NCI-H2081 (cell line): ENCODE measurements at regions not wholly inside any gene's neighbourhood (a gene's known extent, or its start where the extent isn't known, plus 50 kb on each side); places are given as distances from the start of the nearest gene placed in this dataset.

Experiments
- DNase-seq, 2 experiments: peaks; one replicate each; lab custom pipeline; 2025; lab: John Stamatoyannopoulos, UW

DNA sequence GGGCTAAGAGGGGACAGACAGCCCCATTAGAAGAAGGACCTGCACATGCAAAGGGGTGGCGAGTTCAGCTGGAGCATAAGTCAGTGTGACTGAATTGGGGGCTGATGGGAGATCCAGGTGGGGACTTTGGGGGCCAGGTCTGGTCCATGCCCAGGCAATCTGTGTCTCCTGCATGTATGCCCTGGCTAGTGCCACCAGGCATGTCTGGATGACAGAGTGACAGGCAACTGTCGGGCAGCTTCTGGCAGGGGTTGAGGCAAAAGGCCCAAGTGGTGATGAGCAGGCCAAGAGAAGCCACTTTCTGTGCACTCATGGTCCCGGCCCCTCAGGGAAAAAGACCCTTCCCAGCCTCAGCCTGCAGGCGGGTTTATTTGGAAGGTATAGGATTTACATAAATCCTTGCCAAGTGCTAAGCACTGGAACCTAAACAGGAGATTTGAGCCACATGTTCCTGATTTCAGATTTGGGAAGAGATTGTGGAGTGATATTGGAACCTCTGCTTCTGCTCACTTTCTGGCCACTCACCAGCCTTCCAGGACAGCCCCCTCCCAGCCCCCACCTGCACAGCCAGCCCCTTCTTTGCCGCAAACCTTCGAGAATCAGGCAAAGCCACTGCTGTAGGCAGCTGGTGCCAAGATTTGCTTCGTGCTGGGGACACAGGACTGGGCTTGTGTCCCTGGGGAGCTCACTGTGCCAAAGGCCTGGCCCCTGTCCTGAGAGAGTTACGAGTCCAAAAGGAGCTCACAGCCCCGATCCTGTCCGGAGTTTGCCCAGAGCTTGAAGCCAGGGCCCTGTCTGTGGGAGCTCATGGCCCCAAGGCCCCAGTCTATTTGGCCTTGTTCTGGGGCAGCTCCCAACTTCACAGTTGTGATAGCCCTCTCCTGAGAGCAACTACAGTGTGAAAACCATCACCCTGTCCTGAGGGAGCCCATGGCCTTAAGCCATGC is 232.5 kb upstream of the RTL1 start:
- no peak for DNase-seq

GRCh38 chr14:101137234-101137633 is 233.7 kb upstream of the RTL1 start:
- no peak for DNase-seq

DNA sequence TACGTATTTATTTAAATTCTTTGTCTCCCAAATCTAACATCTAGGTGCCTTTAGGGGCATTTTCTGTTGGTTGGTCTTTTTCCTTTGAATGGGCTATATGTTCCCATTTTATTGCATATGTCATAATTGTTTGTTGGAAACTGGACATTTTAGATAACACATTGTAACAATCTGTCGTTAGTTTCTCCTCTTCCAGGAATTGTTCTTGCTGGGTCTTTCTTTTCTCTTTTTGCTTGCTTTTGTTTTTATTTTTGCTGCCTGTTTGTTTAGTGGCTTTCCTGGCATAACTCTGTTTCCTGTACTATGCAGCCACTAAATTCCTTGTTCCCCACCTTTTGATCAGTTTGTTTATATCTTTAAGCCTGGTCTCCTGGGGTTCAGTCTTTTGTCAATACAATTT is 244.3 kb upstream of the RTL1 start:
- DNase-seq: no peak

GRCh38 chr14:101150039-101150610 is 246.6 kb upstream of the RTL1 start:
- no peak for DNase-seq

DNA sequence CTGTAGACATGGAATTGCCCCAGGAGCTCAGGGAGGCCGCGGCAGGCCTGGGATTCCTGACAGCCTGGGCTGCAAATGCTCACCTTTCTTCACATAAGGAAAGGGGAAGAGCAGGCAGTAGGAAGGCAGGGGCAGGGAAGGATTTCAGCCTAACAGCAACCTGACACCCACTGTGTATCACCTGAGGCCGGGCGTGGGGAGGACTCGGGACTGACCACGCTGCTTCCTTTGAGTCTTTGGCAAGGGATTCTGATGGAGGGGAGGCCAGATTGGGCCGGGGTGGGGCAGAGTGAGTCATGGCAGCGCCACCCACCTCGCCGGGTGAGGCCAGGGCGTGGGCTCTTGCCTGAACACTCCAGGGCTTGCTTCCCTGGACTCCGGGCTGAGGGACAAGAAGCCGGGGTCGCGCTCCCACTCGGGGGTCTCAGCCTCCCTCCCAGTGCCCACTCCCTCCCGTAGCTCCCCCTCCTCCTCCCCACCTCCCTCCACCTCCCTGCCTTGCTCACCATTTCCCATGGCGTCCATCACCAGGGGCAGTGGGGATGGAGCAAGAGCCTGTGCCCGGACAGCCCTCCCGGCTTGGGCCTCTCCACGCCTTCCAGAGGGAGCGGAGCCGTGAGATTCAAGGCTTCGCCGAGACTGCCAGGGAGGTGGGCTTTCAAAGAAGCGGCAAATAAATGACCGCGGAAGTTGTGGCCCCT is 247.9 kb upstream of the RTL1 start:
- no peak for DNase-seq

GRCh38 chr14:101151927-101152305 is 248.4 kb upstream of the RTL1 start:
- DNase-seq: no peak

DNA sequence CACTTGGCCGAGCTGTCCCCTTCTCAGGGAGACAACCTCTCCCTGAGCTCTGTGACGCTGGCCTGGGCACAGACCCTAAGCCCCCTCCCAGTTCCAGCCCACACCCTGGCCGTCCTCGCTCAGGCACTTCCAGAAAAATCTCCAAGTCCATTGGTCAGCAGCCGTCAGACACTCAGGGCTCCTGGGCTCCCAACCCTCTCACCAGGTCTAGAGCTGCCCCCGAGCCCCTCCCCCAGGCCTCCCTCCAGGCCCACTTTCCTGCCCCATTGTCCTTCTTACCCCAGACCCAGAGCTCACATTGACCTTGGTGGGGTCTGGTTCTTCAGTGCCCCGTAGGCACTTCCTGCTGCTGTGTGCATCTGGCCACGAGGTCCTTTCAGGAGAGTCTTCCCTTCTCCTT is 249.3 kb upstream of the RTL1 start:
- DNase-seq: no peak

DNA sequence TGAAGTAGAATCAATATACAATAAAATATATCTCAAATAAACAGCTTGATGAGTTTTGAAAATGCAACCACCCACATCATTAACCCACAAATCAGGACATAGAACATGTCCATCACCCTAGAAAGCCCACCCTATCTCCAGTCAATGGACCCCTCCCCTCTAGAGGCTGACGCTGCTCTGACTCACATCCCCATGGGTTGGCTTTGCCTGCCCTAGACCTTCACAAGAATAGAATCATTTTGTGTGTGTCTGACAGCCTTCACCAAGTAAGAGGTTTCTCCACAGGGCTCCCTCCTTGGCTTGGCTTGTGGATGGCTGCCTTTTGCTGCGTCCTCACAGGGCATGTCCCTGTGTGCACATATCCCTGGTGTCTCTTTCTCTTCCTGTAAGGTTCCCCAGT is 250.2 kb upstream of the RTL1 start:
- DNase-seq: no peak

DNA sequence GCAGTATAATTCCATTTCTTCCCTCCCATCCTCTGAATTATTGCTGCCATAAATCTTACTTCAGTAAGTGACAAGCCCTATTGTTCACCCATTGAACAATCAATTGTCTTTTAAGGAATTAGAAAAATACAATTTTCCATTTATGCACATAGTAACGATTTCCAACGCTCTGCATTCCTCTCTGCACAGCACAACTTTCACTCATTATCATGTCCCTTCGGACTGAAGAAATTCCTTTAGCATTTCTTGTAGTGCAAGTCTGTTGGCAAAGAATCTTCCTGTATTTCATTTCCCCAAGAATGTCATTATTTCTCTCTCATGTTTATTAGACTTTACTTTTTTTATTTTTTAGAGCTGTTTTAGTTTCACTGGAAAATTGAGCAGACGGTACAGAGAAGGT is 252.1 kb upstream of the RTL1 start:
- no peak for DNase-seq

- no peak for DNase-seq
Measured at GRCh38 chr14:101167428-101167827, 263.9 kb upstream of the RTL1 start.

- no peak for DNase-seq
Measured at GRCh38 chr14:101169267-101169666, 265.7 kb upstream of the RTL1 start.

GRCh38 chr14:101171650-101172049 is 268.1 kb upstream of the RTL1 start:
- no peak for DNase-seq

DNA sequence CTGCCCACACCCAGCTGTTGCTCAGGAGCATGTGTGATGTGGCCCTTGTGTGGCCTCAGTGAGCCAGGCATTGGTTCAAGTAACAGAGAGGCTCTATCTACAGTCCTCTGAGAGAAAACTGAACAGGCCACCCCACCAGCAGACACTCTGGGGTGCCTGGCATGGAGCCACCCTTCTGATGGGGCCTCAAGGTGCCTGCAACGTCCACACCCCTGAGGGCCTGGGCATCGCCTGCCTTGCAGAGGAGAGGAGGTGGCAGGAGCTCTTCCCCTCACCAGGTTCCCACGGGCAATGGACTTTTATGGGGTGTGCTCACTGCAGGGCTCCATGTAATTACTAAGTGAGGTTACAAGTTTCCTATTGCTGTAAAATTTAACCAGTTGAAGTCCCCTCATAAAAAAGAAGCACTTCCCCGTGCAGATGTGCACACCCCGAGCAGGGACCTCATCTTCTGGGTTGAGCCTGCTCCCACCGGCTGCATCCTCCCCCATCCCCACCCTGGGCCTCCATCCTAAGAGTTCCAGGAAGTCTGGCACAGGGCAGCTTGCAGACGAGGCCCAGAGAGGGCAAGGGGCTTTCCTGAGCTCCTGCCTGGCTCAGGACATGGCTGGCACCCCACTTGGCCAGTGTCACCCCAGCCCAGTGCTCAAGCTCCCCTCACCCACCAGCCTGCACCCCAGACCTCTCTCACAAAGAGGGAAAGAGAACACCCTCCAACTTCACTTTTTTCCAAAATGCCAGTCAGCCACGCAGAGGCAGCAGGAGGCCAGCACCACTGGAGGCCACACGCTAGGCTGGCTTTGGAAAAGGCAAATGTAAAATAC is 270.4 kb upstream of the RTL1 start:
- DNase-seq: peak; percentile 34 to 78

DNA sequence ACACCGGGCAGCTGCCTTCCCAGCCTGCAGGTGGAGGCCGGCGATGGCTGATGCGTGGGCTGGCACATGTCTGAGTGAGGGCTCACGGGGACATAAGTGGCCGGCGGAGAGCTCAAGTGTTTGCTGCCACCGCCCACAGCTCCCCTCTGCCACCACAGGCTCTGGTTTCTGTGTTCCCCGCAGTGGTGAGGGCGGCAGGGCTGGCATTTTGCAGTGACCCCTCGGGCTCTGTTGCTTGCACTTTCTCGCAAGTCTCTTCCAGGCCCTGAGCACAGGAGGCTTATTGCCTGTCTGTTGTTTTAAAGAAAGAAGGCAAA is 271.0 kb upstream of the RTL1 start:
- peak; percentile 75 to 90 for DNase-seq

DNA sequence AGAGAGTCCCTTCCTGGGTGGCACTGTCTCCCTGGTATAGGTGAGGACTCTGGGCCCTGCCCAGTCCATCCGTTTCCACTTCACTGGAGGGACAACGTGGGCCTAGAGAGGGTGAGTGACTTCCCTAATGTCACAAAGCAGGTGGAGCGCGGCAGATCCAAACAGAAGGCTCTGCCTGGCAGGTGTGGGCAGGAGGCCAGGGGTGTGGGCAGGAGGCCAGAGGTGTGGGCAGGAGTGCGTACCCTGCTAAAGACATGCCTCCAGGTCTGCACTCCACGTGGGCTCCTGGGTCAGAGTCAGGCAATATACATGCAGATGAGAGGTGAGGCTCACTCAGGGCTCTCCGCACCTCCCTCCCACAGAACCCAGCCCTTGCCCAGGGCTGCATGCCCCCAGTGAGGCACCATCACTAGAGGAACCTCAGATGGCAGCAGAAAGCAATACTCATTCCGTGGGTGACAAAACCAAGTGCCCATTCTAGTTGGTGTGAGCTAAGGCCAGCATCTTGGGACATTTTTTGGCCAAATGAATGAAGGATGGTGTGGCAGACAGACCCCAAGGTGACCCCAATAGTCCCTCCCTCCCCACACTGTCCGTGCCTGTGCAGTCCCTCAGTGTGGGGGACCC is 271.6 kb upstream of the RTL1 start:
- DNase-seq: peak; percentile 60 to 86

DNA sequence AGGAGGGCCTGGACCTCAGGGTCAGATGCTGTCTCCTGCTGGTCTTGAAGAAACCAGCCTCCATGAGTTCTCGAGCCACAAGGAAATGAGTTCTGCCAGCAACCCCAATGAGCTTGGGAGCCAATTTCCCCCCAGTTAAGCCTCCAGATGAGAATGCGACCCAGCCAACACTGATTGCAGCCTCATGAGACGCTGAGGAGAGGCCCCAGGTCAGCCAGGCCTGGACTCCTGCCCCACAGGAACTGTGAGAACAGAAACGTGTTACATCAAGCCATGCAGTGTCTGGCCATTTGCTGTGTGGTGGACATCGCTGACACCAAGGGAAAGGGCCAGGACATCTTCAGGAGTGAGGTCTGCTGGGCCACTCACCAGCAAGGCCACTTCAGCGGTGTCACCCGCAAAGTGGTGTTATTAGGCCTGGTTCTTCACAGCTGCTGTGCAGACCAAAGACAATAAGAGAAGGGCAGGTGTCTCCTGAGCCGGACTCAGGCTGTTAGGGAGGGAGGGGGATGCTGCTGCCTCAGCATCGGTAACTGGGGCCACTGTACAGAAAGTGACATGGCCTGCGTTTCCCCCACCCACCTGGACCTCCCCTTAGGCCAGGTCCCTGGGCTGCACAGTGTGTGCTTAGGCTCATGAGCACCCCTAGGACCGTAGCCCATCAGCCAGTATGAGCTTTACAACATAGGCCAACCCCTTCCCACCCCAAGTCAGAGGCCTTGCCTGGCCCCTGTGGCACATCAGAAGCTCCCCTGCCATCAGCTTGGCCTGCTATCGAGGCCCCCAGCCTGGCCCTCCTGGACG is 272.4 kb upstream of the RTL1 start:
- no peak for DNase-seq

- DNase-seq: no peak
Measured at GRCh38 chr14:101176535-101177205, 273.1 kb upstream of the RTL1 start.

GRCh38 chr14:101177301-101177971 is 273.9 kb upstream of the RTL1 start:
- DNase-seq: no peak

DNA sequence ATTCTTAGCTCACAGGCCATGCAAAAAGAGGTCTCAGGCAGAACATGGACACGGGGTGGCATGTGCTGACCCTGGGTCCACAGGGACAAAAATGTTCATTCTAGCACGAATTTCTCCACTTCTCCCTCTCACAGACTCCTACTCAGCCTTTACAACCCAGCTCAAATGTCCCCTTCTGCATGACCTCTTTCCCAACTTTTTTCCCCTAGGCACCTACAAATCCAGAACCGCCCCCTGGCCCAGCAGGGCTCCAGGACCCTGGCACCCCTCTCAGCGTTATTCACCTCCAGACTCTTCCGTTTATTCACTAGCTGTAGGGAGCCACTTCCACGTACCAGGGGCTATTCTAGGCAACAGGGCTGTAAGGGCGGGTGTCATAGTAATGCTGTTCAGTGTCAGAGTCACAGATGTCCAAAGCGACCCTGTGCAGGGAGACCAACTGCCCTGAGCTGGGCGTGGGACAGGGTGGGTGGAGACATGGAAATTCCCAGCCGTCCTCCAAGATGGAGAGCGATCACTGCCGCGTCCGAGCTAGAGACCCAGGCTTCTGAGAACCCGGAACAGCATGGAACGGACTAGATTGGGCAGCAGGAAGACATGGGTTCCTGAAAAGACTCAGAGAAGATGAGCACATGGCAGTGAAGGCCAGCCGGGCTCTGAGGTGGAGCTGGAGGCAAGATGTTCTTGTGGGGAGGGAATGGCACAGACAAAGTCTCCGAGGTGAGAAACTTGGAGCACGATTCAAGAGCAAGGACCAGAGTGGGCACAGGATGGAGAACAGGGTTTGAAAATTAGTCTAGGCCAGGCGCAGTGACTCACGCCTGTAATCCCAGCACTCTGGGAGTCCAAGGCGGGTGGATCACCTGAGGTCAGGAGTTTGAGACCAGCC is 274.9 kb upstream of the RTL1 start:
- DNase-seq: no peak
